KMS-11 (cell line): ENCODE measurements at regions not wholly inside any gene's neighbourhood (a gene's known extent, or its start where the extent isn't known, plus 50 kb on each side); places are given as distances from the start of the nearest gene placed in this dataset.

ENCODE experiments used
- H2AFZ ChIP-seq: fragments of 200-600 bp; sonication (generic); 2 replicates; pipeline ENCODE4 v1.6.1; 2016; ENCODE audit warnings: antibody characterized with exemption, mixed run types, low read depth
- H3K27ac ChIP-seq: fragments of 200-600 bp; sonication (generic); 2 replicates; pipeline ENCODE4 v1.6.1; 2016; ENCODE audit warnings: mild to moderate bottlenecking, mixed run types
- H3K27me3 ChIP-seq: fragments of 200-600 bp; sonication (generic); 2 replicates; pipeline ENCODE4 v1.6.1; 2017; ENCODE audit warnings: mild to moderate bottlenecking, low read depth, mixed run types, moderate library complexity; ENCODE audit not compliant: insufficient read depth
- H3K36me3 ChIP-seq: fragments of 200-600 bp; sonication (generic); 2 replicates; pipeline ENCODE4 v1.6.1; 2017; ENCODE audit warnings: mild to moderate bottlenecking, mixed run types; ENCODE audit not compliant: insufficient read depth
- H3K4me1 ChIP-seq: fragments of 200-600 bp; sonication (generic); 2 replicates; pipeline ENCODE4 v1.6.1; 2016; ENCODE audit warnings: mild to moderate bottlenecking, low read depth, mixed run types; ENCODE audit not compliant: poor library complexity, severe bottlenecking
- H3K4me2 ChIP-seq: fragments of 200-600 bp; sonication (generic); 2 replicates; pipeline ENCODE4 v1.7.0; 2016; ENCODE audit warnings: mild to moderate bottlenecking, mixed run types
- H3K4me3 ChIP-seq: fragments of 200-600 bp; sonication (generic); IDR thresholded peaks from 2 replicates; pipeline ENCODE4 v1.6.1; 2017; ENCODE audit warnings: low read depth, low read length, mixed read lengths; ENCODE audit not compliant: insufficient read depth
- H3K79me2 ChIP-seq: fragments of 200-600 bp; sonication (generic); 2 replicates; pipeline ENCODE4 v1.6.1; 2016; ENCODE audit warnings: low read depth, mixed run types; ENCODE audit not compliant: insufficient read depth
- H3K9ac ChIP-seq: fragments of 200-600 bp; sonication (generic); 2 replicates; pipeline ENCODE4 v1.6.1; 2016; ENCODE audit warnings: mild to moderate bottlenecking, mixed run types
- H4K20me1 ChIP-seq: fragments of 200-600 bp; sonication (generic); 2 replicates; pipeline ENCODE4 v1.6.1; 2016; ENCODE audit warnings: mild to moderate bottlenecking, mixed run types; ENCODE audit not compliant: insufficient read depth
- TF ChIP-seq, protein P1 (sequence below): fragments of 200-600 bp; sonication (generic); conservative IDR thresholded peaks from 2 replicates; pipeline ENCODE4 v1.6.1; 2017; ENCODE audit warnings: low read depth, mild to moderate bottlenecking, antibody characterized with exemption, low read length, moderate library complexity, mixed read lengths

GRCh38 chr15:94606286-94606685 is 374.9 kb downstream of the MCTP2 start:
- Histone ChIP-seq H3K27ac (no peak overlapping the region), H4K20me1 (no peaks in the 10 kb centered on the region), H3K4me1 (no peaks in the 10 kb centered on the region), H3K9ac (no peak overlapping the region), H3K36me3 (no peaks in the 10 kb centered on the region), H2AFZ (no peak overlapping the region), H3K79me2 (no peaks in the 10 kb centered on the region), H3K4me2 (no peak overlapping the region), H3K4me3 (no peak overlapping the region), H3K27me3 (no peaks in the 10 kb centered on the region)
- TF ChIP-seq, protein P1, sequence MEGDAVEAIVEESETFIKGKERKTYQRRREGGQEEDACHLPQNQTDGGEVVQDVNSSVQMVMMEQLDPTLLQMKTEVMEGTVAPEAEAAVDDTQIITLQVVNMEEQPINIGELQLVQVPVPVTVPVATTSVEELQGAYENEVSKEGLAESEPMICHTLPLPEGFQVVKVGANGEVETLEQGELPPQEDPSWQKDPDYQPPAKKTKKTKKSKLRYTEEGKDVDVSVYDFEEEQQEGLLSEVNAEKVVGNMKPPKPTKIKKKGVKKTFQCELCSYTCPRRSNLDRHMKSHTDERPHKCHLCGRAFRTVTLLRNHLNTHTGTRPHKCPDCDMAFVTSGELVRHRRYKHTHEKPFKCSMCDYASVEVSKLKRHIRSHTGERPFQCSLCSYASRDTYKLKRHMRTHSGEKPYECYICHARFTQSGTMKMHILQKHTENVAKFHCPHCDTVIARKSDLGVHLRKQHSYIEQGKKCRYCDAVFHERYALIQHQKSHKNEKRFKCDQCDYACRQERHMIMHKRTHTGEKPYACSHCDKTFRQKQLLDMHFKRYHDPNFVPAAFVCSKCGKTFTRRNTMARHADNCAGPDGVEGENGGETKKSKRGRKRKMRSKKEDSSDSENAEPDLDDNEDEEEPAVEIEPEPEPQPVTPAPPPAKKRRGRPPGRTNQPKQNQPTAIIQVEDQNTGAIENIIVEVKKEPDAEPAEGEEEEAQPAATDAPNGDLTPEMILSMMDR: no peak

GRCh38 chr15:94607176-94607654 is 375.9 kb downstream of the MCTP2 start:
- Histone ChIP-seq H3K27ac (no peak overlapping the region), H3K4me2 (no peak overlapping the region), H4K20me1 (no peaks in the 10 kb centered on the region), H3K27me3 (no peaks in the 10 kb centered on the region), H3K4me1 (no peaks in the 10 kb centered on the region), H3K79me2 (no peaks in the 10 kb centered on the region), H3K9ac (no peak overlapping the region), H3K4me3 (no peak overlapping the region), H2AFZ (no peak overlapping the region), H3K36me3 (no peaks in the 10 kb centered on the region)
- TF ChIP-seq, protein P1: no peak

DNA sequence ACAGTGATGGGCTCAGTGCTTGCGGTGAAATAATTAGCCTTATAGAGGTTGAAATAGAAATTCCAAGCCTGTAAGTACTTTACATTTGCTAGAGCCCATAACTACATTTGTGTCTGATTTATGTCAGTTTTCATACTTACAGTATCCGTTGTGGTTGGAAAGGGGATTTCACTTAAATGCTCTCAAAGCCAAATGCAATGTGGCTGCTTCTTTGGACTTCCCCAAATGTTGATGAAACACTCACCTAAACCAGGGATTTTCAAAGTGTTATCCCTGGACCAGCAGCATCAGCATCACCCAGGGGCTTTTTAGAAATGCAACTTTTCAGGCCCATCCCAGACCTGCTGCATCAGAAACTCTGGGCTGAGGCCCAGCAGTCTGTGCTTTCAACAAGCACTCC is 378.7 kb downstream of the MCTP2 start:
- no peaks in the 10 kb centered on the region for H3K4me1 ChIP-seq
- H3K79me2 ChIP-seq: no peaks in the 10 kb centered on the region

GRCh38 chr15:94610485-94610884 is 379.1 kb downstream of the MCTP2 start:
- Histone ChIP-seq H4K20me1 (no peaks in the 10 kb centered on the region), H3K4me2 (no peak overlapping the region), H3K27me3 (no peaks in the 10 kb centered on the region), H3K4me1 (no peaks in the 10 kb centered on the region), H3K27ac (no peak overlapping the region), H3K4me3 (no peak overlapping the region), H3K36me3 (no peaks in the 10 kb centered on the region), H2AFZ (no peak overlapping the region), H3K9ac (no peak overlapping the region), H3K79me2 (no peaks in the 10 kb centered on the region)
- TF ChIP-seq, protein P1: no peak

More for the DNA sequence above, 378.7 kb downstream of the MCTP2 start:
- Histone ChIP-seq H3K4me2 (no peak overlapping the region), H3K36me3 (no peaks in the 10 kb centered on the region), H4K20me1 (no peaks in the 10 kb centered on the region), H3K9ac (no peak overlapping the region), H3K4me3 (no peak overlapping the region), H3K27me3 (no peaks in the 10 kb centered on the region), H2AFZ (no peak overlapping the region), H3K27ac (no peak overlapping the region)
- TF ChIP-seq, protein P1: no peak

GRCh38 chr15:94611656-94612055 is 380.3 kb downstream of the MCTP2 start:
- Histone ChIP-seq H3K4me3 (no peak overlapping the region), H3K4me2 (no peak overlapping the region), H3K27ac (no peak overlapping the region), H2AFZ (no peak overlapping the region), H4K20me1 (no peaks in the 10 kb centered on the region), H3K36me3 (no peaks in the 10 kb centered on the region), H3K9ac (no peak overlapping the region), H3K27me3 (no peaks in the 10 kb centered on the region), H3K79me2 (no peaks in the 10 kb centered on the region), H3K4me1 (no peaks in the 10 kb centered on the region)
- TF ChIP-seq, protein P1: no peak
